OCI-LY1 (cell line): ENCODE measurements at regions not wholly inside any gene's neighbourhood (a gene's known extent, or its start where the extent isn't known, plus 50 kb on each side); places are given as distances from the start of the nearest gene placed in this dataset.

Experiments
- CTCF ChIP-seq: fragments of 200-600 bp; sonication (generic), shearing (Covaris generic); IDR thresholded peaks from 2 replicates; pipeline ENCODE4 v1.5.1; 2017; ENCODE audit warnings: mild to moderate bottlenecking, antibody characterized with exemption, low read length, moderate library complexity, mixed read lengths
- EZH2 ChIP-seq: fragments of 200-600 bp; sonication (generic), shearing (Covaris generic); IDR thresholded peaks from 2 replicates; pipeline ENCODE4 v1.8.0; 2017; ENCODE audit warnings: borderline replicate concordance, mixed run types, mild to moderate bottlenecking, antibody characterized with exemption, low read length, moderate library complexity, mixed read lengths

- TF ChIP-seq CTCF (no peak), EZH2 (no peak)
Observed at GRCh38 chr5:18798058-18798457, 1163.8 kb downstream of the TAF11L14 start.
